ENCODE measurements at regions not wholly inside any gene's neighbourhood (a gene's known extent, or its start where the extent isn't known, plus 50 kb on each side); places are given as distances from the start of the nearest gene placed in this dataset.

GRCh38 chr9:82504620-82505019, 516.0 kb downstream of the SPATA31D1 start:
- H3K4me3 ChIP-seq (ENCODE audit: low read length in 2 of 2), result no peak overlapping the region
- POLR2A ChIA-PET (ENCODE audit: partially characterized antibody), result no interaction called here
- H3K27ac ChIP-seq (ENCODE audit: low read depth, low read length), result no peak overlapping the region
- Mint-ChIP-seq H3K27ac (no peak overlapping the region), H3K9me3 (peaks cover 6 to 32% (median 18%) of the 10 kb centered on the region in 8 donors), H3K36me3 (no peaks in the 10 kb centered on the region), H3K4me1 (no peaks in the 10 kb centered on the region), H3K27me3 (no peaks in the 10 kb centered on the region), H3K4me3 (no peak overlapping the region)
- peaks cover 0 to 6% of the 10 kb centered on the region in 2 donors for H3K9me3 ChIP-seq (ENCODE audit: control insufficient read depth in 1 of 2, low read length in 2 of 2)
- no peaks in the 10 kb centered on the region for H3K27me3 ChIP-seq (ENCODE audit: insufficient read depth, low read length)
- CTCF ChIA-PET (ENCODE audit: partially characterized antibody), result no interaction called here
- no peak for DNase-seq
- no peaks in the 10 kb centered on the region for H3K4me1 ChIP-seq (ENCODE audit: insufficient read depth, low read length)
- intact Hi-C loops (cut with micrococcal nuclease), result no loop called here
- H3K36me3 ChIP-seq (ENCODE audit: insufficient read depth, low read length), result no peaks in the 10 kb centered on the region

- no peaks in the 10 kb centered on the region for H3K4me1 ChIP-seq (ENCODE audit: insufficient read depth, low read length)
- Mint-ChIP-seq H3K36me3 (no peaks in the 10 kb centered on the region), H3K4me3 (no peak overlapping the region), H3K27ac (no peak overlapping the region), H3K27me3 (no peaks in the 10 kb centered on the region), H3K4me1 (no peaks in the 10 kb centered on the region), H3K9me3 (peaks cover 2 to 18% (median 9%) of the 10 kb centered on the region in 8 donors)
- DNase-seq, result no peak
- no peak overlapping the region for H3K27ac ChIP-seq (ENCODE audit: low read depth, low read length)
- no peak overlapping the region for H3K4me3 ChIP-seq (ENCODE audit: low read length in 2 of 2)
- intact Hi-C loops (cut with micrococcal nuclease), result no loop called here
- ChIA-PET CTCF (ENCODE audit: partially characterized antibody) (no interaction called here), POLR2A (ENCODE audit: partially characterized antibody) (no interaction called here)
- no peaks in the 10 kb centered on the region for H3K36me3 ChIP-seq (ENCODE audit: insufficient read depth, low read length)
- H3K9me3 ChIP-seq (ENCODE audit: control insufficient read depth in 1 of 2, low read length in 2 of 2), result peaks cover 0 to 3% of the 10 kb centered on the region in 2 donors
- H3K27me3 ChIP-seq (ENCODE audit: insufficient read depth, low read length), result no peaks in the 10 kb centered on the region
Observed at GRCh38 chr9:82511626-82512025, 523.1 kb downstream of the SPATA31D1 start.

GRCh38 chr9:82512728-82513127, 524.2 kb downstream of the SPATA31D1 start:
- H3K4me1 ChIP-seq (ENCODE audit: insufficient read depth, low read length), result no peaks in the 10 kb centered on the region
- H3K36me3 Mint-ChIP-seq, result no peaks in the 10 kb centered on the region
- no peaks in the 10 kb centered on the region for H3K4me1 Mint-ChIP-seq
- peaks cover 0 to 10% (median 5%) of the 10 kb centered on the region in 8 donors for H3K9me3 Mint-ChIP-seq
- H3K27me3 Mint-ChIP-seq, result no peaks in the 10 kb centered on the region
- H3K36me3 ChIP-seq (ENCODE audit: insufficient read depth, low read length), result no peaks in the 10 kb centered on the region
- peaks cover 0 to 3% of the 10 kb centered on the region in 2 donors for H3K9me3 ChIP-seq (ENCODE audit: control insufficient read depth in 1 of 2, low read length in 2 of 2)
- no peak for DNase-seq
- no peak overlapping the region for H3K27ac ChIP-seq (ENCODE audit: low read depth, low read length)
- H3K27ac Mint-ChIP-seq, result no peak overlapping the region
- CTCF ChIA-PET (ENCODE audit: partially characterized antibody), result no interaction called here
- H3K27me3 ChIP-seq (ENCODE audit: insufficient read depth, low read length), result no peaks in the 10 kb centered on the region
- intact Hi-C loops (cut with micrococcal nuclease), result no loop called here
- H3K4me3 ChIP-seq (ENCODE audit: low read length in 2 of 2), result no peak overlapping the region
- POLR2A ChIA-PET (ENCODE audit: partially characterized antibody), result no interaction called here
- no peak overlapping the region for H3K4me3 Mint-ChIP-seq

DNA sequence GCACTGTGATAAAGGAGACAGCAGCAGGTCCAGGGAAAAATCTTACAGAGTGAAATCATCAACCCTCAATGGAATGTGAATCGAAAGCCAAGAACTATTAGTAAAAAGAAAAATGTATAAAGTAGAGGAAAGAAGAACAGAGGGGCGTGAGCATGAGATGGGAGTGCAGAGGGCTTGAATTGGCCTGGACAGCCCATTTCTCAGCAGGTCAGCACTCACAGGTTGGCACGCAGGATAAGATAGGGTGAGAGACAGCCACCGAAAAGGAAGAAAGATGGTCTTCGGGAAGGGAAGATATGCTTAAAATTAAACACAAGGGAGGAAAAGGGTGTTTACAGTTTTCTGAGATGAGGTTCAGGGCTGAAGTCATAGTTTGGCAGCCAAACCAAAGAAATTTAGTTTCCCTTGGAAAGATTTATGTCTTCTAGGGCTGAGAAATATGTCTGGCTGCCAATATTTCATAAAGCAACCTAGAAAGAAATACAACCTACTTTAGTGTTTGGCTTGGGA, 524.7 kb downstream of the SPATA31D1 start:
- intact Hi-C loops (cut with micrococcal nuclease), result no loop called here
- ChIA-PET CTCF (ENCODE audit: partially characterized antibody) (no interaction called here), POLR2A (ENCODE audit: partially characterized antibody) (no interaction called here)
- Histone ChIP-seq H3K9me3 (ENCODE audit: control insufficient read depth in 1 of 2, low read length in 2 of 2) (peaks cover 0 to 3% of the 10 kb centered on the region in 2 donors), H3K4me3 (ENCODE audit: low read length in 2 of 2) (no peak overlapping the region), H3K27ac (ENCODE audit: low read depth, low read length) (no peak overlapping the region), H3K4me1 (ENCODE audit: insufficient read depth, low read length) (no peaks in the 10 kb centered on the region), H3K27me3 (ENCODE audit: insufficient read depth, low read length) (no peaks in the 10 kb centered on the region), H3K36me3 (ENCODE audit: insufficient read depth, low read length) (no peaks in the 10 kb centered on the region)
- Mint-ChIP-seq H3K27ac (peak overlapping the region in 1 of 7 donors; percentile 0), H3K4me1 (no peaks in the 10 kb centered on the region), H3K9me3 (peaks cover 0 to 10% (median 5%) of the 10 kb centered on the region in 8 donors), H3K27me3 (no peaks in the 10 kb centered on the region), H3K36me3 (no peaks in the 10 kb centered on the region), H3K4me3 (no peak overlapping the region)
- DNase-seq, result no peak

GRCh38 chr9:82513976-82514735, 525.6 kb downstream of the SPATA31D1 start:
- CTCF ChIA-PET (ENCODE audit: partially characterized antibody), result no interaction called here
- no peaks in the 10 kb centered on the region for H3K4me1 Mint-ChIP-seq
- intact Hi-C loops (cut with micrococcal nuclease), result no loop called here
- Histone ChIP-seq H3K36me3 (ENCODE audit: insufficient read depth, low read length) (no peaks in the 10 kb centered on the region), H3K27ac (ENCODE audit: low read depth, low read length) (no peak overlapping the region), H3K27me3 (ENCODE audit: insufficient read depth, low read length) (no peaks in the 10 kb centered on the region), H3K9me3 (ENCODE audit: control insufficient read depth in 1 of 2, low read length in 2 of 2) (peaks cover 0 to 3% of the 10 kb centered on the region in 2 donors), H3K4me3 (ENCODE audit: low read length in 2 of 2) (no peak overlapping the region), H3K4me1 (ENCODE audit: insufficient read depth, low read length) (no peaks in the 10 kb centered on the region)
- POLR2A ChIA-PET (ENCODE audit: partially characterized antibody), result no interaction called here
- H3K9me3 Mint-ChIP-seq, result peaks cover 0 to 7% (median 2%) of the 10 kb centered on the region in 8 donors
- no peaks in the 10 kb centered on the region for H3K27me3 Mint-ChIP-seq
- H3K36me3 Mint-ChIP-seq, result no peaks in the 10 kb centered on the region
- no peak overlapping the region for H3K27ac Mint-ChIP-seq
- DNase-seq, result no peak
- no peak overlapping the region for H3K4me3 Mint-ChIP-seq

DNA sequence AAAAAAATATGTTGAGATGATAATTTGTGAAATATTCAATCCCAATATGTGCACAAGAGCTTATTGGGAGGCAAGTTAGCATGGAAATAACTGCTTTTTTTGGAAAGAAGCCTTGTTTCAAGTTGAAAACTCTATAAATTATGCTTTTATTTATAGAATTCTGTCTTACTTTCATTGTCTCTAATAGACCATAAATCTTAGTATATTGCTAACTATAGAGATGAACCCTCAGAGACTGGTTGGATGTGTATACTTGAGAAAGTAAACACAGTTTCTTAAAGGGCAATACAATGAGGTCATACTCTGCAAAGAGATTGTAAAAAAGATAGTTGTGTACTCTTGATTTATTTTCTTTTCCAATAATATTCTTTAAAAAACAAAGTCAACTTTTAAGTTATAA, 530.3 kb downstream of the SPATA31D1 start:
- Histone ChIP-seq H3K4me1 (ENCODE audit: insufficient read depth, low read length) (no peaks in the 10 kb centered on the region), H3K9me3 (ENCODE audit: control insufficient read depth in 1 of 2, low read length in 2 of 2) (peaks cover 0 to 3% of the 10 kb centered on the region in 2 donors), H3K4me3 (ENCODE audit: low read length in 2 of 2) (no peak overlapping the region), H3K27me3 (ENCODE audit: insufficient read depth, low read length) (no peaks in the 10 kb centered on the region), H3K36me3 (ENCODE audit: insufficient read depth, low read length) (no peaks in the 10 kb centered on the region), H3K27ac (ENCODE audit: low read depth, low read length) (no peak overlapping the region)
- Mint-ChIP-seq H3K9me3 (peaks cover 0 to 12% (median 4%) of the 10 kb centered on the region in 8 donors), H3K27me3 (no peaks in the 10 kb centered on the region), H3K36me3 (no peaks in the 10 kb centered on the region), H3K4me3 (no peak overlapping the region), H3K4me1 (no peaks in the 10 kb centered on the region), H3K27ac (no peak overlapping the region)
- no peak for DNase-seq
- CTCF ChIA-PET (ENCODE audit: partially characterized antibody), result no interaction called here
- POLR2A ChIA-PET (ENCODE audit: partially characterized antibody), result no interaction called here
- intact Hi-C loops (cut with micrococcal nuclease), result no loop called here

- peaks cover 0 to 3% of the 10 kb centered on the region in 2 donors for H3K9me3 ChIP-seq (ENCODE audit: control insufficient read depth in 1 of 2, low read length in 2 of 2)
- ChIA-PET CTCF (ENCODE audit: partially characterized antibody) (no interaction called here), POLR2A (ENCODE audit: partially characterized antibody) (no interaction called here)
- H3K27me3 ChIP-seq (ENCODE audit: insufficient read depth, low read length), result no peaks in the 10 kb centered on the region
- no peak overlapping the region for H3K4me3 ChIP-seq (ENCODE audit: low read length in 2 of 2)
- no peak overlapping the region for H3K4me3 Mint-ChIP-seq
- no peak overlapping the region for H3K27ac Mint-ChIP-seq
- no peak overlapping the region for H3K27ac ChIP-seq (ENCODE audit: low read depth, low read length)
- H3K36me3 ChIP-seq (ENCODE audit: insufficient read depth, low read length), result no peaks in the 10 kb centered on the region
- no peaks in the 10 kb centered on the region for H3K4me1 ChIP-seq (ENCODE audit: insufficient read depth, low read length)
- H3K9me3 Mint-ChIP-seq, result peaks cover 0 to 12% (median 4%) of the 10 kb centered on the region in 8 donors
- DNase-seq, result no peak
- no peaks in the 10 kb centered on the region for H3K36me3 Mint-ChIP-seq
- H3K27me3 Mint-ChIP-seq, result no peaks in the 10 kb centered on the region
- intact Hi-C loops (cut with micrococcal nuclease), result no loop called here
- H3K4me1 Mint-ChIP-seq, result no peaks in the 10 kb centered on the region
Observed at GRCh38 chr9:82519332-82519731, 530.8 kb downstream of the SPATA31D1 start.
